ENCODE measurements at regions not wholly inside any gene's neighbourhood (a gene's known extent, or its start where the extent isn't known, plus 50 kb on each side); places are given as distances from the start of the nearest gene placed in this dataset.

GRCh38 chr16:73692861-73693260, 603.8 kb upstream of the PSMD7 start:
- no peaks in the 10 kb centered on the region for H3K9me3 ChIP-seq (ENCODE audit: insufficient read depth, low read depth, low read length)
- no peak overlapping the region for H3K27ac ChIP-seq (ENCODE audit: low read length)
- H3K36me3 ChIP-seq (ENCODE audit: insufficient read depth, low read depth, low read length): no peaks in the 10 kb centered on the region
- peaks cover 13% of the 10 kb centered on the region; the same call in 1 of the 2 replicates for H3K4me1 ChIP-seq (ENCODE audit: insufficient read depth, low read length)
- no peak overlapping the region for H3K4me3 ChIP-seq (ENCODE audit: low read length)
- H3K9ac ChIP-seq (ENCODE audit: low read depth, low read length): no peak overlapping the region
- no peaks in the 10 kb centered on the region for H3K27me3 ChIP-seq (ENCODE audit: insufficient read depth, low read length)

GRCh38 chr16:73683804-73684203, 612.8 kb upstream of the PSMD7 start:
- no peak overlapping the region for H3K9ac ChIP-seq (ENCODE audit: low read depth, low read length)
- no peaks in the 10 kb centered on the region for H3K27me3 ChIP-seq (ENCODE audit: insufficient read depth, low read length)
- H3K4me3 ChIP-seq (ENCODE audit: low read length): no peak overlapping the region
- H3K4me1 ChIP-seq (ENCODE audit: insufficient read depth, low read length): no peaks in the 10 kb centered on the region
- no peaks in the 10 kb centered on the region for H3K36me3 ChIP-seq (ENCODE audit: insufficient read depth, low read depth, low read length)
- H3K27ac ChIP-seq (ENCODE audit: low read length): no peak overlapping the region
- no peaks in the 10 kb centered on the region for H3K9me3 ChIP-seq (ENCODE audit: insufficient read depth, low read depth, low read length)

- Histone ChIP-seq H3K4me1 (ENCODE audit: insufficient read depth, low read length) (peaks cover 20% of the 10 kb centered on the region; the same call in 1 of the 2 replicates), H3K27ac (ENCODE audit: low read length) (no peak overlapping the region), H3K9ac (ENCODE audit: low read depth, low read length) (no peak overlapping the region), H3K9me3 (ENCODE audit: insufficient read depth, low read depth, low read length) (no peaks in the 10 kb centered on the region), H3K27me3 (ENCODE audit: insufficient read depth, low read length) (no peaks in the 10 kb centered on the region), H3K36me3 (ENCODE audit: insufficient read depth, low read depth, low read length) (no peaks in the 10 kb centered on the region), H3K4me3 (ENCODE audit: low read length) (no peak overlapping the region)
These were observed 624.2 kb upstream of the ZFHX3 start for GRCh38 chr16:73672135-73672534.

GRCh38 chr16:73670836-73671820, 623.2 kb upstream of the ZFHX3 start:
- no peak overlapping the region for H3K27ac ChIP-seq (ENCODE audit: low read length)
- H3K36me3 ChIP-seq (ENCODE audit: insufficient read depth, low read depth, low read length): no peaks in the 10 kb centered on the region
- peak overlapping the region; percentile 26; the same call in 1 of the 2 replicates for H3K4me3 ChIP-seq (ENCODE audit: low read length)
- H3K9me3 ChIP-seq (ENCODE audit: insufficient read depth, low read depth, low read length): no peaks in the 10 kb centered on the region
- H3K9ac ChIP-seq (ENCODE audit: low read depth, low read length): no peak overlapping the region
- no peaks in the 10 kb centered on the region for H3K27me3 ChIP-seq (ENCODE audit: insufficient read depth, low read length)
- peaks cover 20% of the 10 kb centered on the region; the same call in 1 of the 2 replicates for H3K4me1 ChIP-seq (ENCODE audit: insufficient read depth, low read length)

GRCh38 chr16:73669535-73670274, 621.8 kb upstream of the ZFHX3 start:
- Histone ChIP-seq H3K9me3 (ENCODE audit: insufficient read depth, low read depth, low read length) (no peaks in the 10 kb centered on the region), H3K9ac (ENCODE audit: low read depth, low read length) (no peak overlapping the region), H3K27ac (ENCODE audit: low read length) (no peak overlapping the region), H3K36me3 (ENCODE audit: insufficient read depth, low read depth, low read length) (no peaks in the 10 kb centered on the region), H3K27me3 (ENCODE audit: insufficient read depth, low read length) (no peaks in the 10 kb centered on the region), H3K4me3 (ENCODE audit: low read length) (no peak overlapping the region), H3K4me1 (ENCODE audit: insufficient read depth, low read length) (peaks cover 20% of the 10 kb centered on the region)

- no peaks in the 10 kb centered on the region for H3K27me3 ChIP-seq (ENCODE audit: insufficient read depth, low read length)
- no peaks in the 10 kb centered on the region for H3K36me3 ChIP-seq (ENCODE audit: insufficient read depth, low read depth, low read length)
- no peak overlapping the region for H3K27ac ChIP-seq (ENCODE audit: low read length)
These were observed 615.8 kb upstream of the ZFHX3 start for GRCh38 chr16:73663720-73664119.

GRCh38 chr16:73636196-73636595, 588.3 kb upstream of the ZFHX3 start:
- no peaks in the 10 kb centered on the region; the same call in 1 of the 2 replicates for H3K36me3 ChIP-seq (ENCODE audit: insufficient read depth, low read depth, low read length)
- no peaks in the 10 kb centered on the region for H3K4me1 ChIP-seq (ENCODE audit: insufficient read depth, low read length)
- no peak overlapping the region for H3K4me3 ChIP-seq (ENCODE audit: low read length)
- H3K27me3 ChIP-seq (ENCODE audit: insufficient read depth, low read length): no peaks in the 10 kb centered on the region
- peaks cover 23% of the 10 kb centered on the region for H3K9me3 ChIP-seq (ENCODE audit: insufficient read depth, low read depth, low read length)
- H3K27ac ChIP-seq (ENCODE audit: low read length): no peak overlapping the region
- no peak overlapping the region for H3K9ac ChIP-seq (ENCODE audit: low read depth, low read length)

More at GRCh38 chr16:73663720-73664119, 615.8 kb upstream of the ZFHX3 start:
- no peak overlapping the region for H3K9ac ChIP-seq (ENCODE audit: low read depth, low read length)
- H3K4me3 ChIP-seq (ENCODE audit: low read length): no peak overlapping the region
- no peaks in the 10 kb centered on the region for H3K9me3 ChIP-seq (ENCODE audit: insufficient read depth, low read depth, low read length)
- H3K4me1 ChIP-seq (ENCODE audit: insufficient read depth, low read length): peaks cover 20% of the 10 kb centered on the region

- Histone ChIP-seq H3K36me3 (ENCODE audit: insufficient read depth, low read depth, low read length) (no peaks in the 10 kb centered on the region), H3K9me3 (ENCODE audit: insufficient read depth, low read depth, low read length) (no peaks in the 10 kb centered on the region), H3K27ac (ENCODE audit: low read length) (no peak overlapping the region), H3K27me3 (ENCODE audit: insufficient read depth, low read length) (no peaks in the 10 kb centered on the region), H3K4me3 (ENCODE audit: low read length) (no peak overlapping the region), H3K9ac (ENCODE audit: low read depth, low read length) (no peak overlapping the region), H3K4me1 (ENCODE audit: insufficient read depth, low read length) (no peaks in the 10 kb centered on the region)
These were observed 581.1 kb upstream of the ZFHX3 start for GRCh38 chr16:73629011-73629410.

GRCh38 chr16:73617738-73618137, 569.8 kb upstream of the ZFHX3 start:
- Histone ChIP-seq H3K9ac (ENCODE audit: low read depth, low read length) (no peak overlapping the region), H3K36me3 (ENCODE audit: insufficient read depth, low read depth, low read length) (no peaks in the 10 kb centered on the region), H3K4me1 (ENCODE audit: insufficient read depth, low read length) (no peaks in the 10 kb centered on the region; the same call in 1 of the 2 replicates), H3K27me3 (ENCODE audit: insufficient read depth, low read length) (no peaks in the 10 kb centered on the region), H3K27ac (ENCODE audit: low read length) (no peak overlapping the region), H3K4me3 (ENCODE audit: low read length) (no peak overlapping the region), H3K9me3 (ENCODE audit: insufficient read depth, low read depth, low read length) (no peaks in the 10 kb centered on the region)

- H3K9ac ChIP-seq (ENCODE audit: low read depth, low read length): no peak overlapping the region
These were observed 568.8 kb upstream of the ZFHX3 start for GRCh38 chr16:73616770-73617169.

GRCh38 chr16:73616166-73616753, 568.3 kb upstream of the ZFHX3 start:
- Histone ChIP-seq H3K4me3 (ENCODE audit: low read length) (no peak overlapping the region), H3K9me3 (ENCODE audit: insufficient read depth, low read depth, low read length) (no peaks in the 10 kb centered on the region), H3K36me3 (ENCODE audit: insufficient read depth, low read depth, low read length) (no peaks in the 10 kb centered on the region), H3K27me3 (ENCODE audit: insufficient read depth, low read length) (no peaks in the 10 kb centered on the region), H3K4me1 (ENCODE audit: insufficient read depth, low read length) (peaks cover 12% of the 10 kb centered on the region; the same call in 1 of the 2 replicates), H3K27ac (ENCODE audit: low read length) (no peak overlapping the region), H3K9ac (ENCODE audit: low read depth, low read length) (no peak overlapping the region)

More at GRCh38 chr16:73616770-73617169, 568.8 kb upstream of the ZFHX3 start:
- no peaks in the 10 kb centered on the region for H3K36me3 ChIP-seq (ENCODE audit: insufficient read depth, low read depth, low read length)
- no peaks in the 10 kb centered on the region for H3K27me3 ChIP-seq (ENCODE audit: insufficient read depth, low read length)
- H3K27ac ChIP-seq (ENCODE audit: low read length): no peak overlapping the region
- no peak overlapping the region for H3K4me3 ChIP-seq (ENCODE audit: low read length)
- peaks cover 10% of the 10 kb centered on the region; the same call in 1 of the 2 replicates for H3K4me1 ChIP-seq (ENCODE audit: insufficient read depth, low read length)
- no peaks in the 10 kb centered on the region for H3K9me3 ChIP-seq (ENCODE audit: insufficient read depth, low read depth, low read length)

All from iPS-20b (cell line).